ENCODE measurements at regions not wholly inside any gene's neighbourhood (a gene's known extent, or its start where the extent isn't known, plus 50 kb on each side); places are given as distances from the start of the nearest gene placed in this dataset.

DNA sequence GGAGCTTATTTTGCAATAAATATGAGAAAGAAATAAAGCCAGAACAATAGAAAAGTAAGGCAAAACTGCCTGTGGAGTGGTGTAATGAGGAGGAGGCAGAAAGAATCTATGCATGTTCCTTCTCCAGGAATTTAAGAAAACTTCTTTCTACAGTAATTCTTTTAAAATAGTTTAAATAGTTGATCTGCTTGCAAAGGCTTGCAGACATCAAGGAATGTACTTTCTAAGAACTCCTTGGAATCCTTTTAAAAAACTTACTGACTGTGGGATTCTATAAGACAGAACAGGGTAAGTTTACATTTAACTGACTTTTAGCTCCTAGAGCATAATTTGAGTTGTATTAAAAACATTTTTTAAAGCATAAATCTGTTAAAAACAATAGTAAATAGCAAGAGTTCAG, 63.2 kb upstream of the ALB start:
- TF ChIP-seq, protein P1, sequence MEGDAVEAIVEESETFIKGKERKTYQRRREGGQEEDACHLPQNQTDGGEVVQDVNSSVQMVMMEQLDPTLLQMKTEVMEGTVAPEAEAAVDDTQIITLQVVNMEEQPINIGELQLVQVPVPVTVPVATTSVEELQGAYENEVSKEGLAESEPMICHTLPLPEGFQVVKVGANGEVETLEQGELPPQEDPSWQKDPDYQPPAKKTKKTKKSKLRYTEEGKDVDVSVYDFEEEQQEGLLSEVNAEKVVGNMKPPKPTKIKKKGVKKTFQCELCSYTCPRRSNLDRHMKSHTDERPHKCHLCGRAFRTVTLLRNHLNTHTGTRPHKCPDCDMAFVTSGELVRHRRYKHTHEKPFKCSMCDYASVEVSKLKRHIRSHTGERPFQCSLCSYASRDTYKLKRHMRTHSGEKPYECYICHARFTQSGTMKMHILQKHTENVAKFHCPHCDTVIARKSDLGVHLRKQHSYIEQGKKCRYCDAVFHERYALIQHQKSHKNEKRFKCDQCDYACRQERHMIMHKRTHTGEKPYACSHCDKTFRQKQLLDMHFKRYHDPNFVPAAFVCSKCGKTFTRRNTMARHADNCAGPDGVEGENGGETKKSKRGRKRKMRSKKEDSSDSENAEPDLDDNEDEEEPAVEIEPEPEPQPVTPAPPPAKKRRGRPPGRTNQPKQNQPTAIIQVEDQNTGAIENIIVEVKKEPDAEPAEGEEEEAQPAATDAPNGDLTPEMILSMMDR (IDR thresholded peaks at IDR 0.05), result no peak
- TF ChIP-seq POLR2A (IDR thresholded peaks at IDR 0.05) (no peak), EP300 (IDR thresholded peaks at IDR 0.05) (no peak), POLR2AphosphoS5 (IDR thresholded peaks at IDR 0.05) (no peak)

All from sigmoid colon (tissue), 4 donors.